ENCODE measurements at regions not wholly inside any gene's neighbourhood (a gene's known extent, or its start where the extent isn't known, plus 50 kb on each side); places are given as distances from the start of the nearest gene placed in this dataset.

- ATAC-seq (no peak), DNase-seq (no peak)
- no peaks in the 10 kb centered on the region for H3K36me3 ChIP-seq
- H3K4me3 ChIP-seq: no peak overlapping the region
- no peaks in the 10 kb centered on the region for H3K27me3 ChIP-seq
- peaks cover 0 to 4% (median 0%) of the 10 kb centered on the region in 12 donors for H3K9me3 ChIP-seq
- intact Hi-C loops (cut with DNase I): no loop called here
- no peak overlapping the region for H3K27ac ChIP-seq
- H3K4me1 ChIP-seq: no peaks in the 10 kb centered on the region
- no peak for TF ChIP-seq POLR2A (IDR thresholded peaks at IDR 0.05)
- no peak for TF ChIP-seq CTCF (IDR thresholded peaks at IDR 0.05)
Measured at GRCh38 chr11:80673566-80673965, 1232.7 kb upstream of the TENM4 start.

GRCh38 chr11:80669620-80670019, 1228.8 kb upstream of the TENM4 start:
- TF ChIP-seq POLR2A (IDR thresholded peaks at IDR 0.05): no peak
- TF ChIP-seq CTCF (IDR thresholded peaks at IDR 0.05): no peak
- H3K27me3 ChIP-seq: no peaks in the 10 kb centered on the region
- no peak overlapping the region for H3K27ac ChIP-seq
- no peak for ATAC-seq
- intact Hi-C loops (cut with DNase I): no loop called here
- H3K36me3 ChIP-seq: no peaks in the 10 kb centered on the region
- peaks cover 0 to 4% (median 0%) of the 10 kb centered on the region in 12 donors for H3K9me3 ChIP-seq
- no peak overlapping the region for H3K4me3 ChIP-seq
- no peaks in the 10 kb centered on the region for H3K4me1 ChIP-seq
- 81 to 85% (median 81%) methylated on average over 3 of the region's 3 CpGs for WGBS, 4 donors
- no peak for DNase-seq

GRCh38 chr11:80668039-80668438, 1227.2 kb upstream of the TENM4 start:
- Histone ChIP-seq H3K36me3 (no peaks in the 10 kb centered on the region), H3K27me3 (no peaks in the 10 kb centered on the region), H3K9me3 (no peaks in the 10 kb centered on the region), H3K4me1 (no peaks in the 10 kb centered on the region), H3K27ac (no peak overlapping the region), H3K4me3 (no peak overlapping the region)
- no peak for ATAC-seq
- DNase-seq: no peak
- 86 to 91% (median 90%) methylated on average over 6 of the region's 6 CpGs for WGBS, 4 donors
- TF ChIP-seq POLR2A (IDR thresholded peaks at IDR 0.05) (no peak), CTCF (IDR thresholded peaks at IDR 0.05) (no peak)
- intact Hi-C loops (cut with DNase I): no loop called here

- WGBS, 4 donors: 96 to 100% (median 97%) methylated on average over 2 of the region's 2 CpGs
- no peak overlapping the region for H3K27ac ChIP-seq
- H3K27me3 ChIP-seq: no peaks in the 10 kb centered on the region
- ATAC-seq: no peak
- H3K9me3 ChIP-seq: no peaks in the 10 kb centered on the region
- H3K4me1 ChIP-seq: no peaks in the 10 kb centered on the region
- intact Hi-C loops (cut with DNase I): no loop called here
- H3K36me3 ChIP-seq: no peaks in the 10 kb centered on the region
- no peak overlapping the region for H3K4me3 ChIP-seq
- TF ChIP-seq CTCF (IDR thresholded peaks at IDR 0.05) (no peak), POLR2A (IDR thresholded peaks at IDR 0.05) (no peak)
- no peak for DNase-seq
Measured at GRCh38 chr11:80655834-80656233, 1215.0 kb upstream of the TENM4 start.

All from heart left ventricle (tissue), 16 donors.